ENCODE measurements at regions not wholly inside any gene's neighbourhood (a gene's known extent, or its start where the extent isn't known, plus 50 kb on each side); places are given as distances from the start of the nearest gene placed in this dataset.

- Histone ChIP-seq H3K23ac (ENCODE audit: low read depth, low read length) (no peak overlapping the region), H3K56ac (ENCODE audit: extremely low read depth, insufficient read depth, low read length) (no peak overlapping the region), H2AK5ac (ENCODE audit: low read depth, low read length) (no peak overlapping the region), H4K20me1 (ENCODE audit: insufficient read depth, low read length) (no peaks in the 10 kb centered on the region), H4K91ac (ENCODE audit: insufficient read depth, low read depth, low read length) (no peak overlapping the region), H2BK5ac (ENCODE audit: low read depth, low read length, poor library complexity, severe bottlenecking) (no peak overlapping the region), H3K9me1 (ENCODE audit: insufficient read depth, low read length) (no peaks in the 10 kb centered on the region), H3K9ac (ENCODE audit: low read depth, low read length) (no peak overlapping the region), H3K4me3 (ENCODE audit: insufficient read depth, low read depth, low read length) (no peak overlapping the region), H2BK20ac (ENCODE audit: low read depth, low read length) (no peak overlapping the region), H2BK120ac (ENCODE audit: low read depth, low read length) (no peak overlapping the region), H3K79me1 (ENCODE audit: low read depth in 1 of 2, low read length in 2 of 2) (no peaks in the 10 kb centered on the region), H3K14ac (replicated peaks; ENCODE audit: low read depth, low read length) (no peak overlapping the region), H3K18ac (ENCODE audit: low read depth, low read length) (no peak overlapping the region), H3K4me2 (ENCODE audit: low read depth, low read length) (no peak overlapping the region), H3K4ac (ENCODE audit: low read depth, low read length) (no peak overlapping the region), H2AFZ (replicated peaks; ENCODE audit: low read length, poor library complexity) (no peak overlapping the region), H4K8ac (ENCODE audit: low read depth in 2 of 2, low read length in 2 of 2) (no peak overlapping the region), H3K9me3 (ENCODE audit: control insufficient read depth, insufficient read depth, low read length) (peaks cover 4% of the 10 kb centered on the region; the same call in 1 of the 2 replicates), H2AK9ac (replicated peaks; ENCODE audit: low read depth, low read length, poor library complexity) (no peak overlapping the region), H2BK15ac (ENCODE audit: low read depth, low read length) (no peak overlapping the region), H3K4me1 (ENCODE audit: control insufficient read depth, insufficient read depth, low read length) (no peaks in the 10 kb centered on the region), H3K27me3 (ENCODE audit: control insufficient read depth, insufficient read depth, low read length) (no peaks in the 10 kb centered on the region), H4K5ac (ENCODE audit: low read depth, low read length) (no peak overlapping the region), H3K36me3 (ENCODE audit: control insufficient read depth, insufficient read depth, low read length) (no peaks in the 10 kb centered on the region), H3K27ac (ENCODE audit: insufficient read depth, low read length) (no peak overlapping the region)
- in situ Hi-C loops (cut with MboI; ENCODE audit: low sequenced_read_pairs) (no loop called here), intact Hi-C loops (cut with micrococcal nuclease) (no loop called here), dilution Hi-C loops (cut with HindIII; ENCODE audit: low sequenced_read_pairs, unreplicated experiment) (no loop called here)
- BruUV-seq (replicated peaks) = no TSS peak
- no peak for DNase-seq
- ATAC-seq (ENCODE audit: low read depth) = no peak
- no CpG with 5 or more reads among the region's 1 CpG for WGBS, 2 experiments (ENCODE audit: extremely low coverage in 2 of 2, insufficient read length in 1 of 2)
- ChIA-PET CTCF (interaction anchor here (0.6 kb wide), 1 partner anchor 9 kb away, joined by 3 read pairs; no protein-coding TSS in a partner anchor), POLR2A (ENCODE audit: unreplicated experiment) (no interaction called here)
- TF ChIP-seq POLR2A (IDR thresholded peaks at IDR 0.05; ENCODE audit: low read depth, low read length) (no peak), CHD1 (IDR thresholded peaks at IDR 0.05; ENCODE audit: low read depth, low read length) (no peak), ELK1 (IDR thresholded peaks at IDR 0.05; ENCODE audit: borderline replicate concordance, low read depth, low read length) (no peak), USF2 (IDR thresholded peaks at IDR 0.05; ENCODE audit: low read depth, low read length) (no peak), CEBPB (IDR thresholded peaks at IDR 0.05; ENCODE audit: low read depth, low read length) (no peak)
These were observed 883.1 kb downstream of the CDH18 start for GRCh38 chr5:19104948-19105347.

Measured in IMR-90 (cell line).